ENCODE measurements at regions not wholly inside any gene's neighbourhood (a gene's known extent, or its start where the extent isn't known, plus 50 kb on each side); places are given as distances from the start of the nearest gene placed in this dataset.

DNA sequence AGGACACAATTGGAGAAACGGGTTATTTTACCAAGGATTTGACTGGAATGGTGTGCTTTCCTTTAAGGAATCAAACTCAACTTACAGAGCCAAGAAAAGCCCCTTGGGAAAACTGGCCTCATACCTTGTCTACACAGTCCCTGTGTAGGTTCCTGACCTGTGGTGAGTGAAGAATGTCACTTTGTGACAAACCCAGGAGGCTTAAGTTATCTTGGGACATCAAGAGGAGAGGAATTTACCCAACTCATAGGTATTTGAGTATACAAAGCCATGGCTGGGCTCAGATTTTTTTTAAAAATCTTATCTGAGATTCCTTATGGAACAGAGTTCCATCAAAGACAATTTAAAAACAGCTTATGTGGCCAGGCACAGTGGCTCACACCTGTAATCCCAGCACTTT lies 112.1 kb downstream of the EIF4E start:
- no peak overlapping the region for H2BK120ac ChIP-seq (ENCODE audit: low read depth, low read length)
- H3K56ac ChIP-seq (ENCODE audit: extremely low read depth, insufficient read depth, low read length): no peak overlapping the region
- CTCF ChIA-PET: no interaction called here
- H3K4me3 ChIP-seq (ENCODE audit: insufficient read depth, low read depth, low read length): no peak overlapping the region
- dilution Hi-C loops (cut with HindIII; ENCODE audit: low sequenced_read_pairs, unreplicated experiment) (no loop called here), intact Hi-C loops (cut with micrococcal nuclease) (no loop called here), in situ Hi-C loops (cut with MboI; ENCODE audit: low sequenced_read_pairs) (no loop called here)
- H3K79me1 ChIP-seq (ENCODE audit: low read depth in 1 of 2, low read length in 2 of 2): no peaks in the 10 kb centered on the region
- no peak overlapping the region for H3K18ac ChIP-seq (ENCODE audit: low read depth, low read length)
- H3K4me1 ChIP-seq (ENCODE audit: control insufficient read depth, insufficient read depth, low read length): no peaks in the 10 kb centered on the region
- H3K27me3 ChIP-seq (ENCODE audit: control insufficient read depth, insufficient read depth, low read length): peaks cover 4% of the 10 kb centered on the region; the same call in 1 of the 2 replicates
- no peak overlapping the region for H2AK5ac ChIP-seq (ENCODE audit: low read depth, low read length)
- H3K23ac ChIP-seq (ENCODE audit: low read depth, low read length): no peak overlapping the region
- WGBS, 2 experiments (ENCODE audit: extremely low coverage in 2 of 2, insufficient read length in 1 of 2): no CpG with 5 or more reads among the region's 1 CpG
- no peak overlapping the region for H3K27ac ChIP-seq (ENCODE audit: insufficient read depth, low read length)
- H4K91ac ChIP-seq (ENCODE audit: insufficient read depth, low read depth, low read length): no peak overlapping the region
- no peaks in the 10 kb centered on the region; the same call in 1 of the 2 replicates for H3K9me1 ChIP-seq (ENCODE audit: insufficient read depth, low read length)
- no peak overlapping the region for H3K14ac ChIP-seq (replicated peaks; ENCODE audit: low read depth, low read length)
- no peak overlapping the region for H2BK5ac ChIP-seq (ENCODE audit: low read depth, low read length, poor library complexity, severe bottlenecking)
- H2AFZ ChIP-seq (replicated peaks; ENCODE audit: low read length, poor library complexity): no peak overlapping the region
- H4K5ac ChIP-seq (ENCODE audit: low read depth, low read length): no peak overlapping the region
- ATAC-seq (ENCODE audit: low read depth) (no peak), DNase-seq (no peak)
- H3K4ac ChIP-seq (ENCODE audit: low read depth, low read length): no peak overlapping the region
- POLR2A ChIA-PET (ENCODE audit: unreplicated experiment): no interaction called here
- H4K20me1 ChIP-seq (ENCODE audit: insufficient read depth, low read length): no peaks in the 10 kb centered on the region
- H4K8ac ChIP-seq (ENCODE audit: low read depth in 2 of 2, low read length in 2 of 2): no peak overlapping the region
- H3K9ac ChIP-seq (ENCODE audit: low read depth, low read length): no peak overlapping the region
- TF ChIP-seq CEBPB (IDR thresholded peaks at IDR 0.05; ENCODE audit: low read depth, low read length) (no peak), RCOR1 (IDR thresholded peaks at IDR 0.05; ENCODE audit: insufficient replicate concordance, low read length) (no peak), CHD1 (IDR thresholded peaks at IDR 0.05; ENCODE audit: low read depth, low read length) (no peak)
- H3K36me3 ChIP-seq (ENCODE audit: control insufficient read depth, insufficient read depth, low read length): no peaks in the 10 kb centered on the region
- H2AK9ac ChIP-seq (replicated peaks; ENCODE audit: low read depth, low read length, poor library complexity): no peak overlapping the region
- BruUV-seq (replicated peaks): no TSS peak
- H2BK20ac ChIP-seq (ENCODE audit: low read depth, low read length): no peak overlapping the region
- no peak overlapping the region for H2BK15ac ChIP-seq (ENCODE audit: low read depth, low read length)
- no peak overlapping the region for H3K4me2 ChIP-seq (ENCODE audit: low read depth, low read length)
- H3K9me3 ChIP-seq (ENCODE audit: control insufficient read depth, insufficient read depth, low read length): no peaks in the 10 kb centered on the region
